CD14-positive monocyte (primary cell): ENCODE measurements at regions not wholly inside any gene's neighbourhood (a gene's known extent, or its start where the extent isn't known, plus 50 kb on each side); places are given as distances from the start of the nearest gene placed in this dataset.
A peak's percentile ranks its signal among the peaks of the same experiment; 100 is the strongest.

Source experiments
- DNase-seq, 3 donors: peaks; one replicate each; pipeline ENCODE4 v3.0.0-alpha.2; 2011 to 2022
- H2AFZ ChIP-seq: 2 replicates; pipeline ENCODE4 v1.6.0; 2012; ENCODE audit warnings: mild to moderate bottlenecking, low read depth, low read length, inconsistent platforms; ENCODE audit not compliant: insufficient read depth, poor library complexity, severe bottlenecking
- H3K27ac ChIP-seq, 2 donors: 1 replicate in 1 of 2; 2 replicates in 1 of 2; pipeline ENCODE4 v1.5.1; 2012 to 2013; ENCODE audit warnings: low read length in 2 of 2, control low read depth in 1 of 2, inconsistent platforms in 1 of 2, low read depth in 1 of 2, mild to moderate bottlenecking in 1 of 2
- H3K27me3 ChIP-seq, 2 donors: one replicate each; pipeline versions ENCODE4 v1.6.0 to v1.6.1; 2011 to 2013; ENCODE audit warnings: low read length in 2 of 2; ENCODE audit not compliant: control insufficient read depth in 2 of 2, insufficient read depth in 2 of 2
- H3K36me3 ChIP-seq, 2 donors: replicated peaks in 1 of 2; 1 replicate in 1 of 2; 2 replicates in 1 of 2; pipeline versions ENCODE4 v1.5.1 to v1.6.1; 2012 to 2013; ENCODE audit warnings: low read length in 2 of 2, control low read depth in 1 of 2, inconsistent platforms in 1 of 2, mild to moderate bottlenecking in 1 of 2; ENCODE audit not compliant: insufficient read depth in 2 of 2, control insufficient read depth in 1 of 2
- H3K4me1 ChIP-seq, 2 donors: 1 replicate in 1 of 2; 2 replicates in 1 of 2; pipeline versions ENCODE4 v1.5.1 to v1.6.1; 2012 to 2013; ENCODE audit warnings: low read length in 2 of 2, control low read depth in 1 of 2, inconsistent platforms in 1 of 2, mild to moderate bottlenecking in 1 of 2, moderate library complexity in 1 of 2; ENCODE audit not compliant: insufficient read depth in 2 of 2, control insufficient read depth in 1 of 2
- H3K4me2 ChIP-seq: replicated peaks from 2 replicates; pipeline ENCODE3; 2012; ENCODE audit warnings: low read length, moderate library complexity, mild to moderate bottlenecking; ENCODE audit not compliant: poor library complexity, severe bottlenecking; ENCODE audit errors: extremely low read depth
- H3K4me3 ChIP-seq, 3 experiments: fragments of 200-600 bp in 1 of 3; sonication (generic) in 1 of 3; replicated peaks in 1 of 3; 1 replicate in 2 of 3; 2 replicates in 1 of 3; pipeline ENCODE4 v1.5.1; 2011 to 2013; ENCODE audit warnings: low read length in 3 of 3, mild to moderate bottlenecking in 3 of 3, control low read depth in 2 of 3, low read depth in 2 of 3, inconsistent platforms in 1 of 3, moderate library complexity in 1 of 3
- H3K79me2 ChIP-seq: 2 replicates; pipeline ENCODE4 v1.6.0; 2012; ENCODE audit warnings: mild to moderate bottlenecking, control low read depth, inconsistent platforms, low read length, moderate library complexity; ENCODE audit not compliant: insufficient read depth
- H3K9ac ChIP-seq: 2 replicates; pipeline ENCODE4 v1.6.0; 2017; ENCODE audit warnings: low read length, mild to moderate bottlenecking; ENCODE audit not compliant: insufficient read depth, poor library complexity, severe bottlenecking
- H3K9me3 ChIP-seq, 2 donors: replicated peaks in 1 of 2; 1 replicate in 1 of 2; 2 replicates in 1 of 2; pipeline versions ENCODE4 v1.5.1 to v1.6.1; 2012 to 2013; ENCODE audit warnings: low read length in 2 of 2, control low read depth in 1 of 2; ENCODE audit not compliant: control insufficient read depth in 1 of 2, insufficient read depth in 1 of 2
- H4K20me1 ChIP-seq: 2 replicates; pipeline ENCODE4 v1.6.0; 2012; ENCODE audit warnings: mild to moderate bottlenecking, low read length, control low read depth, moderate library complexity; ENCODE audit not compliant: insufficient read depth
- H3K27ac Mint-ChIP-seq, 7 donors: one replicate each; pipeline ENCODE4 v1.8.0; 2020; ENCODE audit warnings: mild to moderate bottlenecking in 7 of 7, mixed read lengths in 7 of 7, moderate library complexity in 6 of 7, inconsistent platforms in 2 of 7
- H3K27me3 Mint-ChIP-seq, 3 donors: one replicate each; pipeline ENCODE4 v1.8.0; 2021 to 2022; ENCODE audit warnings: low read depth in 3 of 3, mild to moderate bottlenecking in 3 of 3, mixed read lengths in 3 of 3, moderate library complexity in 3 of 3, inconsistent platforms in 1 of 3
- H3K36me3 Mint-ChIP-seq, 2 donors: one replicate each; pipeline ENCODE4 v1.8.0; 2020; ENCODE audit warnings: mixed read lengths in 2 of 2, inconsistent platforms in 1 of 2, mild to moderate bottlenecking in 1 of 2
- H3K4me1 Mint-ChIP-seq: one replicate; pipeline ENCODE4 v1.8.0; 2020; ENCODE audit warnings: mild to moderate bottlenecking, mixed read lengths
- H3K4me3 Mint-ChIP-seq, 2 donors: one replicate each; pipeline ENCODE4 v1.8.0; 2020; ENCODE audit warnings: mild to moderate bottlenecking in 2 of 2, mixed read lengths in 2 of 2, moderate library complexity in 1 of 2
- H3K9me3 Mint-ChIP-seq, 7 donors: one replicate each; pipeline ENCODE4 v1.8.0; 2020 to 2022; ENCODE audit warnings: mixed read lengths in 7 of 7, mild to moderate bottlenecking in 6 of 7, moderate library complexity in 6 of 7, inconsistent platforms in 2 of 7
- WGBS: methylation state at CpG from one replicate; pipeline ENCODE4 v1.1.5; 2013; ENCODE audit warnings: missing lambda C conversion rate; ENCODE audit not compliant: insufficient coverage; 5-methylcytosine and 5-hydroxymethylcytosine counted together
- intact Hi-C, 2 donors: fragments of 100-400 bp; cut with micrococcal nuclease; formaldehyde crosslinking; loops; one replicate each; pipeline versions ENCODE4 v1.15.0 to v1.15.1; 2023
- TF ChIP-seq, protein P1 (sequence below): fragments of 200-600 bp; IDR thresholded peaks from one replicate; pipeline ENCODE4 v1.8.0; 2022; ENCODE audit warnings: antibody characterized with exemption, mild to moderate bottlenecking

DNA sequence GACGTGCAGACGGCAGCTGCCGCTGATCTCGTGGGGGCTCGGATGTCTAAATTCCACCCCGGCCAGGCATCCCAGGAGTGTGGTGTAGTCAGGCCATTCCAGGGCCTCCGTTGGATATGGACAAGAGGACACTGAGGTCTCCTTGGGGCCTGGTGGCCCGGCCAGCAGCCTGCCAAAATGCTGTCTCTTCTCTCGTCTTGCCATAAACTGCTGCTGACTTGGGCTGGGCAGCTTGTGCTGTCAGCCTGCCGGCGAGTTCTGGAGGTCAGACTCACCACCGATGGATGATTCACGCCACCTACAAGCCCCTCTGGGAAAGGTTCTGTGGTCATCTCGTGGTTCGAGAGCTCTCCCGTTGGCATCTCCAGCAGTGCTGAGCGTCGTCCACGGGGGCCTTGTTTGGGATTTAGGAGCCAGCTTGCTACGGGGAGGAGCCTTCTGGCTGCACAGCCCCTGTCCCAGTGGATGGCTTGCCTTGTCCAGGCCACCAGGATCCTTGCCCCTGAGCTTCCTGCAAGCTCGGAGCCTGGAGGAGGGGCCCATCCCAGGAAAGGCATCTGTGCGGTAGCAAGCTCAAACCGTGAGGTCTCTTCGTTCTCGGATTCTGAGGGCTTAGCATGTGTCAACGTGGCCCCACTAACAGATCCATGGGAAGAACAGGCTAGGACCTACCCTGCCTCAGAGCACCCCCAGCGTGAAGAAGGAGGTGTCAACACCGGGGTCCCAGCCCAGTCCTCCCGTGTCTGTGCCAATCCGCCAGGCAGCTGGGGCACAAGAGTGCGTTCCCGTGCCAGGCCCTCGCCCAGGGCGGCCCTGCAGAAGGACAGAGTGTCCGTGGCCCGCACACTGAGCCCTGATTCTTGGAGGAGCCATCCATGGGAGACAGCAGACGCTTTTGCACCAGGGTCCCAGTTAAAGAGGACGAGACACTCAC, 1114.1 kb downstream of the BRD1 start:
- H3K4me3 Mint-ChIP-seq: no peak overlapping the region
- intact Hi-C loops: no loop called here
- TF ChIP-seq, protein P1, sequence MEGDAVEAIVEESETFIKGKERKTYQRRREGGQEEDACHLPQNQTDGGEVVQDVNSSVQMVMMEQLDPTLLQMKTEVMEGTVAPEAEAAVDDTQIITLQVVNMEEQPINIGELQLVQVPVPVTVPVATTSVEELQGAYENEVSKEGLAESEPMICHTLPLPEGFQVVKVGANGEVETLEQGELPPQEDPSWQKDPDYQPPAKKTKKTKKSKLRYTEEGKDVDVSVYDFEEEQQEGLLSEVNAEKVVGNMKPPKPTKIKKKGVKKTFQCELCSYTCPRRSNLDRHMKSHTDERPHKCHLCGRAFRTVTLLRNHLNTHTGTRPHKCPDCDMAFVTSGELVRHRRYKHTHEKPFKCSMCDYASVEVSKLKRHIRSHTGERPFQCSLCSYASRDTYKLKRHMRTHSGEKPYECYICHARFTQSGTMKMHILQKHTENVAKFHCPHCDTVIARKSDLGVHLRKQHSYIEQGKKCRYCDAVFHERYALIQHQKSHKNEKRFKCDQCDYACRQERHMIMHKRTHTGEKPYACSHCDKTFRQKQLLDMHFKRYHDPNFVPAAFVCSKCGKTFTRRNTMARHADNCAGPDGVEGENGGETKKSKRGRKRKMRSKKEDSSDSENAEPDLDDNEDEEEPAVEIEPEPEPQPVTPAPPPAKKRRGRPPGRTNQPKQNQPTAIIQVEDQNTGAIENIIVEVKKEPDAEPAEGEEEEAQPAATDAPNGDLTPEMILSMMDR: no peak

DNA sequence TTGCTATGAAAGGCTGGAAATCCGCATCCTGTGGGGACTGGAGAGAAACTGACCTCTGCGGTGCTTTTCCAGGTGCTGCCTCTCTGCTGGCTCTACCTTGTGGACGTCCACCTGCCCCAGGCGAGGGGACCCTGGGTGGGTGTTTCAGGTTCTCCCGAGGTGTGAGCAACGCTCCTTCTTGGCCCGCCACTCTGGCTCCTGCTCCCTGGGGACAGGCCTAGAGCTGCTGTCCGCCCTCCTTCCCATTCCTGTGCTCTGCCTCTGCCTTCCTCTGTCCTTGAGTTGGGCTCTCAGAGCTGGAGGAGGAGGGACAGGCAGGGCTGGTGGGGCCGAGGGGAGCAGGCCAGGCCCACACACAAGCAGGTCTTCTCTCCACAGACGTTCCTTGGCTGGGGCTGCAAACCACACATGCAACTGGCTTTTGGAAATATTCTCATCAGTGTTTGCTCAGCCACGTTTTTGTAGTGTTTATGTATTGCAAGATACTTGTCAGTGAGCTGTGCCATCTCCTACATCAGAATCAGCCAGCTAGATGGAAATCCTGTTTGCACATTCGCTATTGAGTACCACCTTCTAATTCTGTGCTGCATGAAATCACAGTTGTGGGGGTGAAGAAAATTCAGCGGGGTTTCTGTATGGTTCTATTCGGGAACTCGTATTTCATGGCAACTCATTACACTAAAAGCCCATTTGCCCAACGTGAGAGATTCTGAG, 1115.0 kb downstream of the BRD1 start:
- 88% methylated on average over 8 of the region's 16 CpGs for WGBS
- Histone ChIP-seq H4K20me1 (no peaks in the 10 kb centered on the region), H3K4me3 (no peak overlapping the region), H3K27ac (no peak overlapping the region), H3K4me1 (no peaks in the 10 kb centered on the region), H3K79me2 (no peaks in the 10 kb centered on the region), H3K36me3 (no peaks in the 10 kb centered on the region), H2AFZ (no peak overlapping the region), H3K9me3 (no peaks in the 10 kb centered on the region), H3K9ac (no peak overlapping the region), H3K4me2 (no peak overlapping the region), H3K27me3 (no peaks in the 10 kb centered on the region)
- H3K9me3 Mint-ChIP-seq: peaks cover 0 to 5% (median 2%) of the 10 kb centered on the region in 7 donors
- H3K4me1 Mint-ChIP-seq: no peaks in the 10 kb centered on the region
- H3K27me3 Mint-ChIP-seq: peaks cover 0 to 6% (median 4%) of the 10 kb centered on the region in 3 donors
- no peak for DNase-seq
- H3K4me3 Mint-ChIP-seq: peak overlapping the region in 1 of 2 donors; percentile 56
- intact Hi-C loops: no loop called here
- H3K36me3 Mint-ChIP-seq: no peaks in the 10 kb centered on the region
- TF ChIP-seq, protein P1: no peak
- peak overlapping the region in 1 of 7 donors; percentile 16 for H3K27ac Mint-ChIP-seq

More for the DNA sequence above, 1114.1 kb downstream of the BRD1 start:
- 93% methylated on average over 38 of the region's 38 CpGs for WGBS
- H3K4me3 ChIP-seq: no peak overlapping the region
- H3K4me2 ChIP-seq: no peak overlapping the region
- peaks cover 0 to 5% (median 2%) of the 10 kb centered on the region in 7 donors for H3K9me3 Mint-ChIP-seq
- H2AFZ ChIP-seq: no peak overlapping the region
- no peak overlapping the region for H3K27ac ChIP-seq
- H3K4me1 Mint-ChIP-seq: no peaks in the 10 kb centered on the region
- no peaks in the 10 kb centered on the region for H3K4me1 ChIP-seq
- H3K79me2 ChIP-seq: no peaks in the 10 kb centered on the region
- H3K9me3 ChIP-seq: no peaks in the 10 kb centered on the region
- no peaks in the 10 kb centered on the region for H4K20me1 ChIP-seq
- no peak overlapping the region for H3K27ac Mint-ChIP-seq
- H3K36me3 Mint-ChIP-seq: no peaks in the 10 kb centered on the region
- H3K9ac ChIP-seq: no peak overlapping the region
- H3K27me3 Mint-ChIP-seq: peaks cover 0 to 12% (median 5%) of the 10 kb centered on the region in 3 donors
- DNase-seq: no peak
- H3K36me3 ChIP-seq: no peaks in the 10 kb centered on the region
- no peaks in the 10 kb centered on the region for H3K27me3 ChIP-seq
